PC-3 (cell line): ENCODE measurements at regions not wholly inside any gene's neighbourhood (a gene's known extent, or its start where the extent isn't known, plus 50 kb on each side); places are given as distances from the start of the nearest gene placed in this dataset.

ENCODE experiments used
- EZH2 ChIP-seq: fragments of 300-600 bp; sonication (generic); IDR thresholded peaks from one replicate; pipeline ENCODE4 v1.6.1; 2017; ENCODE audit warnings: antibody characterized with exemption, mild to moderate bottlenecking, low read length; ENCODE audit not compliant: unreplicated experiment
- EZH2phosphoT487 ChIP-seq: fragments of 300-600 bp; sonication (generic); IDR thresholded peaks from 2 replicates; pipeline ENCODE4 v1.6.1; 2018; ENCODE audit warnings: mild to moderate bottlenecking, antibody characterized with exemption, low read length, borderline replicate concordance
- TF ChIP-seq, protein P1 (sequence below): fragments of 300-600 bp; sonication (generic); conservative IDR thresholded peaks from 2 replicates; pipeline ENCODE4 v1.5.1; 2017; ENCODE audit warnings: antibody characterized with exemption, low read depth, mild to moderate bottlenecking, low read length

DNA sequence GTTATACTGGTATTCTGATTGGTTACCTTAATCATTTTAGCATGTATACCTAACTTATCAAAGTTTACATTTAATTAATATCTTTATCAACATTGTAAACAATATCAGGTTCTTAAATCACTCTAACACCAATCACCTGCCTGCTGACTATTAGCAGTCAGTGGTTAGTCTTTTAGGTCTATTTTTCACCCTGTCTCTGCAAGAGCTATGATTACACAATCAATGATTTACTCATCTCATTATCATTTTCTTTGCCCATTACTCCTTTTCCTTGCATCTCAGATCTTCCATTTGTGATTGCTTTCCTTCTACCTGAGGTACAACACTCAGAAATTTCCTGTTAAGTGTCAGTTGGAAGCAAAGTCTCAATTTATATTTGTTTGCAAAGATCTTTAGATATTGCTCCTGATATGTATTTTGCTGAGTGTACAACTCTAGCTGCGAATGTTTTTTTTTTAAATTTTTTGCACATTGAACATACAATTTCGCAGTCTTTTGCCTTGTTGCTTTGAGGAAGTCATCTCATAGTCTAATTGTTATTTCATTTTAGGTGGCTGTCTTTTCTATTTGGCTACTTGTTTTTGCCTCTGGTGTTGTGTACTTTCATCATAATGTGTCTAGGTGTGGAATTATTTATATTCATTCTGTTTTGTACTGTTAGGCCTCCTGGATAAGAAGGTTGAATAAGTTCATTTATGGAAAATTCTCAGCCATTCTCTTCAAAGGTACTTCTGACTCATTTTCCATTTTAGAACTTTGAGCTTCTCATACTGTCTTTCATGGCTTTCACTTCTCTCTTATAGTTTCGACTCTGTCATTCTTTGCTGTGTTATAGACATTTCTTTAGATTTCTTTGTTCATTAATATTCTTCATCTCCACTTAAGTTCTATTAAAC, 104.9 kb upstream of the CEP162 start:
- TF ChIP-seq, protein P1, sequence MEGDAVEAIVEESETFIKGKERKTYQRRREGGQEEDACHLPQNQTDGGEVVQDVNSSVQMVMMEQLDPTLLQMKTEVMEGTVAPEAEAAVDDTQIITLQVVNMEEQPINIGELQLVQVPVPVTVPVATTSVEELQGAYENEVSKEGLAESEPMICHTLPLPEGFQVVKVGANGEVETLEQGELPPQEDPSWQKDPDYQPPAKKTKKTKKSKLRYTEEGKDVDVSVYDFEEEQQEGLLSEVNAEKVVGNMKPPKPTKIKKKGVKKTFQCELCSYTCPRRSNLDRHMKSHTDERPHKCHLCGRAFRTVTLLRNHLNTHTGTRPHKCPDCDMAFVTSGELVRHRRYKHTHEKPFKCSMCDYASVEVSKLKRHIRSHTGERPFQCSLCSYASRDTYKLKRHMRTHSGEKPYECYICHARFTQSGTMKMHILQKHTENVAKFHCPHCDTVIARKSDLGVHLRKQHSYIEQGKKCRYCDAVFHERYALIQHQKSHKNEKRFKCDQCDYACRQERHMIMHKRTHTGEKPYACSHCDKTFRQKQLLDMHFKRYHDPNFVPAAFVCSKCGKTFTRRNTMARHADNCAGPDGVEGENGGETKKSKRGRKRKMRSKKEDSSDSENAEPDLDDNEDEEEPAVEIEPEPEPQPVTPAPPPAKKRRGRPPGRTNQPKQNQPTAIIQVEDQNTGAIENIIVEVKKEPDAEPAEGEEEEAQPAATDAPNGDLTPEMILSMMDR: no peak
- TF ChIP-seq EZH2phosphoT487 (no peak), EZH2 (no peak)
